ENCODE measurements at regions not wholly inside any gene's neighbourhood (a gene's known extent, or its start where the extent isn't known, plus 50 kb on each side); places are given as distances from the start of the nearest gene placed in this dataset.
"Not testable (repeated sequence)": the region's sequence is repeated elsewhere in the genome, so short reads cannot be mapped to it uniquely, and the experiment has no call there.

- DNase-seq (ENCODE audit: low spot score) (no peak), ATAC-seq (no peak)
- intact Hi-C loops (cut with DNase I), result no loop called here
Measured at GRCh38 chr1:48092401-48092800, 95.2 kb upstream of the TRABD2B start.

- ATAC-seq (no peak), DNase-seq (ENCODE audit: low spot score) (no peak)
- intact Hi-C loops (cut with DNase I), result no loop called here
Measured at GRCh38 chr1:48089356-48089891, 92.2 kb upstream of the TRABD2B start.

- DNase-seq (ENCODE audit: low spot score) (no peak), ATAC-seq (no peak)
- intact Hi-C loops (cut with DNase I), result no loop called here
Measured at GRCh38 chr1:48084826-48085225, 87.6 kb upstream of the TRABD2B start.

GRCh38 chr1:48082271-48082962 is 85.2 kb upstream of the TRABD2B start:
- intact Hi-C loops (cut with DNase I), result no loop called here
- no peak for DNase-seq (ENCODE audit: low spot score)
- no peak for ATAC-seq

- no peak for DNase-seq (ENCODE audit: low spot score)
- ATAC-seq, result peak; percentile 45
- intact Hi-C loops (cut with DNase I), result no loop called here
Measured at GRCh38 chr1:48080331-48081255, 83.4 kb upstream of the TRABD2B start.

GRCh38 chr1:48079096-48079495 is 81.9 kb upstream of the TRABD2B start:
- ATAC-seq (no peak), DNase-seq (ENCODE audit: low spot score) (no peak)
- intact Hi-C loops (cut with DNase I), result no loop called here

GRCh38 chr1:48077795-48078222 is 80.6 kb upstream of the TRABD2B start:
- no peak for DNase-seq (ENCODE audit: low spot score)
- intact Hi-C loops (cut with DNase I), result no loop called here
- ATAC-seq, result no peak

GRCh38 chr1:48076017-48076416 is 78.8 kb upstream of the TRABD2B start:
- DNase-seq (ENCODE audit: low spot score), result no peak
- intact Hi-C loops (cut with DNase I), result no loop called here
- ATAC-seq, result no peak

GRCh38 chr1:48073798-48074530 is 76.8 kb upstream of the TRABD2B start:
- intact Hi-C loops (cut with DNase I), result no loop called here
- DNase-seq (ENCODE audit: low spot score) (no peak), ATAC-seq (no peak)

- ATAC-seq, result no peak
- no peak for DNase-seq (ENCODE audit: low spot score)
- intact Hi-C loops (cut with DNase I), result no loop called here
Measured at GRCh38 chr1:48071513-48071912, 74.3 kb upstream of the TRABD2B start.

- ATAC-seq (no peak), DNase-seq (ENCODE audit: low spot score) (no peak)
- intact Hi-C loops (cut with DNase I), result no loop called here
Measured at GRCh38 chr1:48070396-48070750, 73.2 kb upstream of the TRABD2B start.

- intact Hi-C loops (cut with DNase I), result no loop called here
- peak; percentile 52 for ATAC-seq
- DNase-seq (ENCODE audit: low spot score), result no peak
Measured at GRCh38 chr1:48069662-48070395, 72.6 kb upstream of the TRABD2B start.

- intact Hi-C loops (cut with DNase I), result no loop called here
- ATAC-seq (no peak), DNase-seq (ENCODE audit: low spot score) (no peak)
Measured at GRCh38 chr1:48068206-48068605, 71.0 kb upstream of the TRABD2B start.

- ATAC-seq, result no peak
- intact Hi-C loops (cut with DNase I), result no loop called here
Measured at GRCh38 chr1:48066936-48067335, 69.8 kb upstream of the TRABD2B start.

GRCh38 chr1:48064693-48065092 is 67.5 kb upstream of the TRABD2B start:
- intact Hi-C loops (cut with DNase I), result loop anchor here (5.0 kb wide), 1 partner anchor 72 kb away; no protein-coding TSS in a partner anchor
- not testable (repeated sequence) for ATAC-seq; DNase-seq (ENCODE audit: low spot score)

More at GRCh38 chr1:48066936-48067335, 69.8 kb upstream of the TRABD2B start:
- no peak for DNase-seq (ENCODE audit: low spot score)

GRCh38 chr1:48062353-48062752 is 65.2 kb upstream of the TRABD2B start:
- no peak for DNase-seq (ENCODE audit: low spot score)
- ATAC-seq, result no peak
- intact Hi-C loops (cut with DNase I), result loop anchor here (5.0 kb wide), 1 partner anchor 70 kb away; no protein-coding TSS in a partner anchor

- DNase-seq (ENCODE audit: low spot score), result peak; percentile 80
- ATAC-seq, result peak; percentile 82
- intact Hi-C loops (cut with DNase I), result loop anchor here (5.0 kb wide), 1 partner anchor 69 kb away; no protein-coding TSS in a partner anchor
Measured at GRCh38 chr1:48061162-48062136, 64.3 kb upstream of the TRABD2B start.

Measured in sciatic nerve (tissue), 2 donors.